ENCODE measurements at regions not wholly inside any gene's neighbourhood (a gene's known extent, or its start where the extent isn't known, plus 50 kb on each side); places are given as distances from the start of the nearest gene placed in this dataset.
"Not testable (repeated sequence)": the region's sequence is repeated elsewhere in the genome, so short reads cannot be mapped to it uniquely, and the experiment has no call there.

GRCh38 chr3:156037356-156037755, 83.0 kb upstream of the KCNAB1 start:
- Histone ChIP-seq H3K4me3 (no peak overlapping the region), H3K36me3 (no peaks in the 10 kb centered on the region), H3K27me3 (no peaks in the 10 kb centered on the region), H3K4me1 (no peaks in the 10 kb centered on the region), H3K27ac (no peak overlapping the region), H3K9me3 (no peaks in the 10 kb centered on the region)
- intact Hi-C loops (cut with DNase I), result no loop called here
- no peak for DNase-seq
- TF ChIP-seq EP300 (IDR thresholded peaks at IDR 0.05) (no peak), POLR2A (IDR thresholded peaks at IDR 0.05) (no peak), CTCF (IDR thresholded peaks at IDR 0.05) (no peak), POLR2AphosphoS5 (IDR thresholded peaks at IDR 0.05) (no peak)

- no peaks in the 10 kb centered on the region for H3K4me1 ChIP-seq
- no peaks in the 10 kb centered on the region for H3K36me3 ChIP-seq
- H3K27me3 ChIP-seq, result no peaks in the 10 kb centered on the region
- TF ChIP-seq POLR2A (IDR thresholded peaks at IDR 0.05), result no peak
- no peak for TF ChIP-seq CTCF (IDR thresholded peaks at IDR 0.05)
- TF ChIP-seq POLR2AphosphoS5 (IDR thresholded peaks at IDR 0.05), result no peak
- no peak for TF ChIP-seq EP300 (IDR thresholded peaks at IDR 0.05)
- no peak overlapping the region for H3K4me3 ChIP-seq
- 93 to 96% methylated on average over 1 of the region's 1 CpG for WGBS, 2 donors
- H3K27ac ChIP-seq, result no peak overlapping the region
- intact Hi-C loops (cut with DNase I), result no loop called here
- no peaks in the 10 kb centered on the region for H3K9me3 ChIP-seq
- DNase-seq, result no peak
Observed at GRCh38 chr3:156038869-156039268, 81.5 kb upstream of the KCNAB1 start.

- no peaks in the 10 kb centered on the region for H3K27me3 ChIP-seq
- no peak for DNase-seq
- H3K4me3 ChIP-seq, result no peak overlapping the region
- no peaks in the 10 kb centered on the region for H3K4me1 ChIP-seq
- no peaks in the 10 kb centered on the region for H3K36me3 ChIP-seq
- no peak for TF ChIP-seq CTCF (IDR thresholded peaks at IDR 0.05)
- TF ChIP-seq POLR2AphosphoS5 (IDR thresholded peaks at IDR 0.05), result no peak
- TF ChIP-seq POLR2A (IDR thresholded peaks at IDR 0.05), result no peak
- H3K9me3 ChIP-seq, result no peaks in the 10 kb centered on the region
- H3K27ac ChIP-seq, result no peak overlapping the region
- intact Hi-C loops (cut with DNase I), result no loop called here
- WGBS, 2 donors, result 81 to 90% methylated on average over 1 of the region's 1 CpG
Observed at GRCh38 chr3:156040041-156040440, 80.3 kb upstream of the KCNAB1 start.

GRCh38 chr3:156041216-156041841, 79.0 kb upstream of the KCNAB1 start:
- H3K27me3 ChIP-seq; intact Hi-C loops (cut with DNase I); H3K27ac ChIP-seq; H3K4me1 ChIP-seq; H3K9me3 ChIP-seq; H3K36me3 ChIP-seq; DNase-seq; H3K4me3 ChIP-seq: not testable (repeated sequence)
- 95% methylated on average over 36 of the region's 36 CpGs for WGBS, 2 donors

- DNase-seq; H3K27me3 ChIP-seq; H3K4me1 ChIP-seq; H3K27ac ChIP-seq; H3K9me3 ChIP-seq; H3K36me3 ChIP-seq; intact Hi-C loops (cut with DNase I): not testable (repeated sequence)
- peak overlapping the region in 1 of 4 donors; percentile 21 for H3K4me3 ChIP-seq
- 87 to 91% methylated on average over 7 of the region's 7 CpGs for WGBS, 2 donors
Observed at GRCh38 chr3:156041856-156042255, 78.5 kb upstream of the KCNAB1 start.

GRCh38 chr3:156043832-156044633, 76.3 kb upstream of the KCNAB1 start:
- H3K4me1 ChIP-seq; H3K27me3 ChIP-seq; intact Hi-C loops (cut with DNase I); DNase-seq; H3K27ac ChIP-seq; H3K36me3 ChIP-seq; H3K9me3 ChIP-seq; H3K4me3 ChIP-seq: not testable (repeated sequence)
- 43 to 49% methylated on average over 17 of the region's 17 CpGs for WGBS, 2 donors
- TF ChIP-seq CTCF (IDR thresholded peaks at IDR 0.05), result peak; percentile 27 to 59 (median 40)

Measured in sigmoid colon (tissue), 6 donors.